ENCODE measurements at regions not wholly inside any gene's neighbourhood (a gene's known extent, or its start where the extent isn't known, plus 50 kb on each side); places are given as distances from the start of the nearest gene placed in this dataset.
"Not testable (repeated sequence)": the region's sequence is repeated elsewhere in the genome, so short reads cannot be mapped to it uniquely, and the experiment has no call there.

DNA sequence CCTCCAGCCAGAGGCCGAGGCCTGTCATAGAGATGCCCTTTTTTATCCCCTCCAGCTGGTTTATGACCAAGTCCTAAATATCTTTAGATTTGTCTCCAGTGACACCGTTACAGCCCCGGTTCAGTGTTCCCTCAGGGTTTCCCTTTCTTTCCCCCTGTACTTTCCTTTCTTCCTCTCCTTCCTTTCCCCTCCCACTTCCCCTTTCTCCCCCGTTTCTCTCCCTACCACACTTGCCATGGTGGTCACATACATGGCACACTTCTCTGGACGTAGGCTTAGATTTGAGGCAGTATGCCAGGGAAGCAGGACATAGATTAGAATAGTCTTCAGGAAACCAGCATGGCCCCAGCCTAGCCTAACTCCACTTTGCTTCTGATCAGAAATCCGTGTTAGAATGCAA is 188.3 kb downstream of the OR4M2 start:
- H3K27me3 ChIP-seq (ENCODE audit: insufficient read depth, low read length); H3K36me3 ChIP-seq (ENCODE audit: insufficient read depth, low read depth, low read length); H3K4me3 ChIP-seq (ENCODE audit: low read length); H3K27ac ChIP-seq (ENCODE audit: low read length); H3K9ac ChIP-seq (ENCODE audit: low read depth, low read length); H3K4me1 ChIP-seq (ENCODE audit: insufficient read depth, low read length): not testable (repeated sequence)
- H3K9me3 ChIP-seq (ENCODE audit: insufficient read depth, low read depth, low read length): peaks cover 90% of the 10 kb centered on the region

DNA sequence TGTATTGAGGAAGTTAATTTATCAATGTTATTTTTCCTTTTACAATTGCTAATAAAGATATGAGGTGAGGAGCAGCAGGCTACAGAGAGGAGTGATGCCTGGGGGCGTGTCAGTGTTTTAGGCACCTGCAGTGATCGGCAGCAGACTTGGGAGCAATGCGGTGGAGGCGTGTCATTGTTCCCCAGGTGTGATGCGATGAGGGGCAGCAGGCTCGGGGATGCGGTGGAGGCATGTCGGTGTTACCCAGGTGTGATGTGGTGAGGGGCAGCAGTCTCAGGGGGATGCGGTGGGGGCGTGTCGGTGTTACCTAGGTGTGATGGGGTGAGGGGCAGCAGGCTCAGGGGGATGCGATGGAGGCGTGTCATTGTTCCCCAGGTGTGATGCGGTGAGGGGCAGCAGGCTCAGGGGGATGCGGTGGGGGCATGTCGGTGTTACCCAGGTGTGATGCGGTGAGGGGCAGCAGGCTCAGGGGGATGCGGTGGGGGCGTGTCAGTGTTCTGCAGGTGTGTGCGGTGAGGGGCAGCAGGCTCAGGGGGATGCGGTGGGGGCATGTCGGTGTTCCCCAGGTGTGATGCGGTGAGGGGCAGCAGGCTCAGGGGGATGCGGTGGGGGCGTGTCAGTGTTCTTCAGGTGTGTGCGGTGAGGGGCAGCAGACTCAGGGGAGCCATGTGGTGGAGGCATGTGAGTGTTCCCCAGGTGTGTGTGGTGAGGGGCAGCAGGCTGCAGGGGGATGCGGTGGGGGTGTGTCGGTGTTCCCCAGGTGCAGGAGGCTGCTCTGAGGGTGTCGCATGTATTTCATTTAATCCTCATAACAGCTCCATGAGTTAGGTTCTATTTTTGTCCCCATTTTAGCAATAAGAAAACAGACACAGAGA is 186.2 kb upstream of the GOLGA6L22 start:
- H3K4me3 ChIP-seq (ENCODE audit: low read length); H3K4me1 ChIP-seq (ENCODE audit: insufficient read depth, low read length); H3K27ac ChIP-seq (ENCODE audit: low read length); H3K36me3 ChIP-seq (ENCODE audit: insufficient read depth, low read depth, low read length); H3K27me3 ChIP-seq (ENCODE audit: insufficient read depth, low read length); H3K9ac ChIP-seq (ENCODE audit: low read depth, low read length): not testable (repeated sequence)
- H3K9me3 ChIP-seq (ENCODE audit: insufficient read depth, low read depth, low read length): peaks cover 86% of the 10 kb centered on the region

DNA sequence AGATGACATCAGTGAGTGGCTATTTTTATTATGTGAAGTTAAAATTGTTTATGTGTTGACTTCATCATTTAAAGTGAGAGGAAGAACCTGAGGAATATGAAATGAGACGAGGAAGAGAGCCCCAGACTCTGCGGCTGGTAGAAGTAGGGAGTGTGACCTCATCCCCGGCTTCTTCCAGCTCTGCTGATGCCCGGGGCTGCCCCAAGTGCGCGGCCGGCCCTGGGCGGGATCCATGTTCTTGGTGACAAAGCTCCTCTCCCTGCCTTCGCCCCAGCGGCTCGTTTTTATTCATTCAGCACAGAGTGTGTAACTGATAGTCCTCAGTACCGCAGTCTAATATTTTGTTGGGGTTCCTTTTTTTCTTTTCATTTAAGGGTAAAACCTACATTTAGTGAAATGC is 185.5 kb upstream of the GOLGA6L22 start:
- H3K27me3 ChIP-seq (ENCODE audit: insufficient read depth, low read length); H3K27ac ChIP-seq (ENCODE audit: low read length); H3K4me3 ChIP-seq (ENCODE audit: low read length); H3K9ac ChIP-seq (ENCODE audit: low read depth, low read length); H3K4me1 ChIP-seq (ENCODE audit: insufficient read depth, low read length); H3K36me3 ChIP-seq (ENCODE audit: insufficient read depth, low read depth, low read length): not testable (repeated sequence)
- H3K9me3 ChIP-seq (ENCODE audit: insufficient read depth, low read depth, low read length): peaks cover 85% of the 10 kb centered on the region

DNA sequence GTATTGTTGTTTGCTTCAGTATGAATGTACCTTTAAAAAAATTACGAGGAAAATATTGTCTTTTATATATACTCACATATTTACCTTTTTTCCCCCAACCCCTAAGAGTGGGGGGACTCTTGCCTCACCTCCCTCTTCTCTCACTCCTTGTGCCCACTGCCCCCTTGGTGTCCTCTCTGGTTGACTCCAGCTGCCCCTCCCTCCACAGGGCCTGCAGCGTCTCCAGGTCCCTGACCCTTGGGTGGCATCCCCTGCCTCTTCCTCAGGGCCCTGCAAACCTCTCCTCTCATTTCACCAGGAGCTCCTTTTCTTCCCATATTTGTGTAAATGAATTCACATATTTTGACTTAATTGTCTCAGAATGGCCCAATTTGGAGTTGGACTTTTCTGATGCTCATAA is 184.3 kb upstream of the GOLGA6L22 start:
- H3K27me3 ChIP-seq (ENCODE audit: insufficient read depth, low read length); H3K9ac ChIP-seq (ENCODE audit: low read depth, low read length); H3K27ac ChIP-seq (ENCODE audit: low read length); H3K4me1 ChIP-seq (ENCODE audit: insufficient read depth, low read length); H3K36me3 ChIP-seq (ENCODE audit: insufficient read depth, low read depth, low read length); H3K4me3 ChIP-seq (ENCODE audit: low read length): not testable (repeated sequence)
- H3K9me3 ChIP-seq (ENCODE audit: insufficient read depth, low read depth, low read length): peaks cover 85% of the 10 kb centered on the region

DNA sequence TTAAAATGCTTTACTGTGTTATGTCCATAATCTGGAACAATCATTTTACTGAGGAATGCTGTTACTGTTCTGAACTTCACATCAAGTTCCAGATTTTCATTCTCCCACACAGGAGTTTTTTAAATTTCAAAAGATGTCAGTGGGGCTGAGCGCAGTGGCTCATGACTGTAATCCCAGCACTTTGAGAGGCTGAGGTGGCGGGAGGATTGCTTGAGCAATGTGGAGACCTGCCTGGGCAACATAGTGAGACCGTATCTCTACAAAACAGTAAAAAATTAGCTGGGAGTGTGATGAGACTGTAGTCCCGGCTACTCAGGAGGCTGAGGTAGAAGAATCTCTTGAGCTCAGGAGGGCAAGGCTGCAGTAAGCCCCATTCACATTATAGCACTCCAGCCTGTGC is 177.9 kb upstream of the GOLGA6L22 start:
- H3K9me3 ChIP-seq (ENCODE audit: insufficient read depth, low read depth, low read length): peaks cover 85% of the 10 kb centered on the region
- not testable (repeated sequence) for H3K36me3 ChIP-seq (ENCODE audit: insufficient read depth, low read depth, low read length); H3K4me3 ChIP-seq (ENCODE audit: low read length); H3K27ac ChIP-seq (ENCODE audit: low read length); H3K9ac ChIP-seq (ENCODE audit: low read depth, low read length); H3K27me3 ChIP-seq (ENCODE audit: insufficient read depth, low read length); H3K4me1 ChIP-seq (ENCODE audit: insufficient read depth, low read length)

DNA sequence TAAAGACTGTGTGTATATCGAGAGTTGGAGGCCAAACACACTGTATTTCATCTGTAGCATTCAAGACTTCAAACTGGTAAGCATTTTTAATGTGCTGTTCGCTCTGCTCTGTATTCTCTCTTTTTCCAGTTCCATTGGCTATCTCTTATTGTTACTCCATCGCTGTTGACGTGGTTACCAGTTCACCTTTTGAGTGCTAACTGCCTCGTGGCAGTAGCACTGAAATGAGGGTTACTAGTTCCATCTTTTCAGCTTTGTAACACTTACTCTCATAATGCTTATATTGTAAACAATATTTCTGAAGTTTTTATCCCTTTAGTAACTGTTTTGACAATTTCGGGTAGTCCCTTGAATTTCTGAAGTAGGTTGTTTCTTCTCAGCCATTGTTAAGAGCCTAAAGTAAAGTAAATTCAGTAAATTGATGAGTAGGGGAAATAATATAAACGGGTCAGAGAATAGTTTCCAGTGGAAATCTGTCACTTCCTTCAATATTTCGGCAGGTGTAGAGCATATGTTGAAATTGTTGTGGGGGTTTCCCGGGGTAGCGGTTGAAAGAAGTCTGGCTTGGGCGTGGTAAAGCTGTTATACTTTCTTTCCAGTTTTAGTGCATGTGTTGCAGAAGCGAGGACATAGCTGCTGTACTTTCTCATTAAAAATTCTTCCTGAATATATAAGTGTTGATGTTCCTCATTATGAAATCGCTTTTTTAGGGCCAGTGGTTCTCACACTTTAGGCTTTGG is 175.7 kb upstream of the GOLGA6L22 start:
- not testable (repeated sequence) for H3K4me1 ChIP-seq (ENCODE audit: insufficient read depth, low read length); H3K36me3 ChIP-seq (ENCODE audit: insufficient read depth, low read depth, low read length); H3K4me3 ChIP-seq (ENCODE audit: low read length); H3K27ac ChIP-seq (ENCODE audit: low read length); H3K27me3 ChIP-seq (ENCODE audit: insufficient read depth, low read length); H3K9ac ChIP-seq (ENCODE audit: low read depth, low read length)
- H3K9me3 ChIP-seq (ENCODE audit: insufficient read depth, low read depth, low read length): peaks cover 84% of the 10 kb centered on the region

DNA sequence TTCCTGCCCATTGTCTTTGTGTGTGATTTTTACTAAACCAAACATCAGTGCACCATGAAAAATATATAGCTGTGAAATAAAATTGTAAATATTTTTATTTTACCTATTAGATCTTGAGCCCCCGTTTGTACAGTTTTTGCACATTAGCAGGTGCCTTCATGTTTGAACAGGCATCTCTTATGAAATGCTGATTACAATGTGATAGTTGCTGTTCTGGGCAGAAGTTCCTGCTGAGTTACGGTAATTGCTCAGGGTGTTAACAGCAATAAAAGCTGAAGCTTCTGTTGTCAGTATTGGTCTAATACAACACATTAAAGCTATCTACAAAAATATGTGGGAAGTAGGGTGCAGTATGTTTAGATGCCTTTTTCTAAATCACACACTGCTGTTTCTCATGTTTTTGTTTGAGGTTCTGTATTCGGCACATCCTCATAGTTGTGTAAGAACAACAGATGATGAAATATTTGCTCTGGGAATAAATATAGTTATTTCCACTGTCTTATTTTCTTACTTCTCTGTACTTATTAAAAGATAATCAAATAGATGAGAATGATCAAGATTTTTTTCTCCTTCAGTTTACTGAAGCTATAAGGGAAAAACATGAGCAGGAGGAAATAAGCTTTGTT is 173.8 kb upstream of the GOLGA6L22 start:
- not testable (repeated sequence) for H3K27me3 ChIP-seq (ENCODE audit: insufficient read depth, low read length); H3K27ac ChIP-seq (ENCODE audit: low read length); H3K9ac ChIP-seq (ENCODE audit: low read depth, low read length); H3K36me3 ChIP-seq (ENCODE audit: insufficient read depth, low read depth, low read length); H3K4me3 ChIP-seq (ENCODE audit: low read length); H3K4me1 ChIP-seq (ENCODE audit: insufficient read depth, low read length)
- peaks cover 74% of the 10 kb centered on the region for H3K9me3 ChIP-seq (ENCODE audit: insufficient read depth, low read depth, low read length)

DNA sequence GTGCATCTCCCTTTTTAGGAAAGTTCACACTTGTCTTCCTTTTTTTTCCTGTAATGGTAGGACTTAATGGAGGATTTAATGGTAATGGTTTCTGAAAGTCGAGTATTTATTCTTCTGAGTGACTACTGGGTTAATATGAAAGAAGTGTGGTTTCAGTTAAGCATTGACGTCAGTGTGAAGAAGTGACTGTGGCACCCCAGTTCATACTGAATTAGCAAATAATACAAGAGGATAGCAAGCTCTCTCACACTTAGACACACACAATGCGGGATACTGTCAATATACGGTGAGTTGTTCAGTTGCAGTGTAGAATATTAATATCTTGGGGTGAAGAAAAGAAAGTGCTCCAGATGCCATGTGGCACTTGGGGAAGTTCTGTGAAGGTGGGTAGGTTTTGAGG is 167.6 kb upstream of the GOLGA6L22 start:
- not testable (repeated sequence) for H3K27ac ChIP-seq (ENCODE audit: low read length); H3K9ac ChIP-seq (ENCODE audit: low read depth, low read length); H3K36me3 ChIP-seq (ENCODE audit: insufficient read depth, low read depth, low read length); H3K4me3 ChIP-seq (ENCODE audit: low read length); H3K27me3 ChIP-seq (ENCODE audit: insufficient read depth, low read length); H3K4me1 ChIP-seq (ENCODE audit: insufficient read depth, low read length)
- peaks cover 81% of the 10 kb centered on the region for H3K9me3 ChIP-seq (ENCODE audit: insufficient read depth, low read depth, low read length)

DNA sequence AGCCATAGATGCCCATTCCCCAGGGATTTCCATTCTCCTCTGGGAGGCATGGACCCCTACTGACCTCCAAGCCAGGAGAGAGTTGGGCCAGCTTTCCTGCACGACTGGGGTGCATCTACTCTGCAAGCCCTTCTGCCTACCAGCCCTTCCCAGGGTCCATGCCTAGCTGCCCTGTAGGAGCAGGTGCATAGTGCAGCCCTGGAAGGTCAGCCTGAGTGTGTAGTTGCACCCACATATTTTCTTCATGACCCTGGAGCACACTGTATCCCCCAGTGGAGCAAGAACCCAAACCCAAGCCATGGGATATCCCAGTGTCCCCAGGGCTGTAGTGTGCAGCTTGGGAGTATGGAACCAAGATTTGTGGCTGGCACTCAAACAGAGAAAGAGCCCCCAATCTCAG is 155.6 kb upstream of the GOLGA6L22 start:
- H3K27ac ChIP-seq (ENCODE audit: low read length); H3K4me3 ChIP-seq (ENCODE audit: low read length); H3K9ac ChIP-seq (ENCODE audit: low read depth, low read length); H3K36me3 ChIP-seq (ENCODE audit: insufficient read depth, low read depth, low read length); H3K27me3 ChIP-seq (ENCODE audit: insufficient read depth, low read length); H3K4me1 ChIP-seq (ENCODE audit: insufficient read depth, low read length): not testable (repeated sequence)
- H3K9me3 ChIP-seq (ENCODE audit: insufficient read depth, low read depth, low read length): peaks cover 37% of the 10 kb centered on the region
